22Rv1 (cell line): ENCODE measurements at regions not wholly inside any gene's neighbourhood (a gene's known extent, or its start where the extent isn't known, plus 50 kb on each side); places are given as distances from the start of the nearest gene placed in this dataset.

Experiments used
- H3K27ac ChIP-seq: fragments of 450-650 bp; 2 replicates; pipeline ENCODE4 v1.5.1; 2017
- ZFX ChIP-seq: fragments of 450-650 bp; IDR thresholded peaks from 2 replicates; pipeline ENCODE4 v1.6.1; 2017; ENCODE audit warnings: antibody characterized with exemption, borderline replicate concordance
- TF ChIP-seq, protein P1 (sequence below): fragments of 450-650 bp; IDR thresholded peaks from 2 replicates; pipeline ENCODE4 v1.5.1; 2017; ENCODE audit warnings: mild to moderate bottlenecking

DNA sequence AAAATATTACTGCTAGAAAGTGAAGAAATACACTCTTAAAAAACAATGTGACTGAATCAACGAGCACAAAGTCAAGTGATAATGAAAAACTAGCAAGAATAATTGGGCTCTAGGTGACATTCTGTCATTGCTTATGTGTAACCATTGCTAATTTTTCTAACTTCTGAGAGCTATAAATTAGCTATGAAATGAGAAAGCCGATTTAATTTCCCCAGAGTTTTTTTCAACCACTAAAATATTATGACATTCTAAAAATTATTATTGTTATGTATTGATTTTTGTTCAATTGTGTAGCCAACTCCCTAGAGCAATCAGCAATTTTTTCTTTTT, 458.6 kb upstream of the ATXN8OS start:
- no peak overlapping the region for H3K27ac ChIP-seq
- TF ChIP-seq, protein P1, sequence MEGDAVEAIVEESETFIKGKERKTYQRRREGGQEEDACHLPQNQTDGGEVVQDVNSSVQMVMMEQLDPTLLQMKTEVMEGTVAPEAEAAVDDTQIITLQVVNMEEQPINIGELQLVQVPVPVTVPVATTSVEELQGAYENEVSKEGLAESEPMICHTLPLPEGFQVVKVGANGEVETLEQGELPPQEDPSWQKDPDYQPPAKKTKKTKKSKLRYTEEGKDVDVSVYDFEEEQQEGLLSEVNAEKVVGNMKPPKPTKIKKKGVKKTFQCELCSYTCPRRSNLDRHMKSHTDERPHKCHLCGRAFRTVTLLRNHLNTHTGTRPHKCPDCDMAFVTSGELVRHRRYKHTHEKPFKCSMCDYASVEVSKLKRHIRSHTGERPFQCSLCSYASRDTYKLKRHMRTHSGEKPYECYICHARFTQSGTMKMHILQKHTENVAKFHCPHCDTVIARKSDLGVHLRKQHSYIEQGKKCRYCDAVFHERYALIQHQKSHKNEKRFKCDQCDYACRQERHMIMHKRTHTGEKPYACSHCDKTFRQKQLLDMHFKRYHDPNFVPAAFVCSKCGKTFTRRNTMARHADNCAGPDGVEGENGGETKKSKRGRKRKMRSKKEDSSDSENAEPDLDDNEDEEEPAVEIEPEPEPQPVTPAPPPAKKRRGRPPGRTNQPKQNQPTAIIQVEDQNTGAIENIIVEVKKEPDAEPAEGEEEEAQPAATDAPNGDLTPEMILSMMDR = no peak
- TF ChIP-seq ZFX = no peak

DNA sequence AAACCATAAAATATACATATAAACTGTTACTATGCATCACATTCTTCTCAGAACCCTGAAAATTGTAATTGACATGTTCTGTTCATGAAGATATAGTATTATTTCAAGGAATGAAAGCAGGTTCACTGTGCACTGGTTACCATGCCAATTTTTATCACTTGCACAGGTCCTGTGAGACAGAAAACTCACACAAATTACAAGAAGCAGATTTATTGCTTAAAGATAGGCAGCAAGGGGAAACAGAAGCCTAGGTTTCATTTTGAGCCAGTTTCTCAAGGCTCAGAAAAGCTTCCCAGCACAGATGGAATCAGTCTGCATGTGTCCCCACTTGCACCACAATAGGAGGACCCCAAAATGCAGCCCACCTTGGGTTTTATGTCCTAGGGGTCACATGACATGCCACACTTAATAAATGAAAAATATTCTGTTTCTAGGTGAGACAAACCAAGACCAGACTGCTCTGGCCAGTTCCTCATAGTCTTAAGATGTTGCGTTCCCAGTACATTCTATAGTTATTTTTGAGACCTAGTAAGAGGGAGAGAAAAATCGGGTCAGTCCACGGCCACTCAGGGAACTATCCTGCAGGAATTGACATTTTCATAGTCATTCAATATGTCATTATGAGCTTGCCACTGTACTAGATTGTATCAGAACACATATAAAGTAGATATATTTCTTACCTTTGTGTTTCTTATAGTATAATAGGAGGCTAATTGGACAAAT, 459.1 kb upstream of the ATXN8OS start:
- TF ChIP-seq ZFX = no peak
- TF ChIP-seq, protein P1 = no peak
- no peak overlapping the region for H3K27ac ChIP-seq

DNA sequence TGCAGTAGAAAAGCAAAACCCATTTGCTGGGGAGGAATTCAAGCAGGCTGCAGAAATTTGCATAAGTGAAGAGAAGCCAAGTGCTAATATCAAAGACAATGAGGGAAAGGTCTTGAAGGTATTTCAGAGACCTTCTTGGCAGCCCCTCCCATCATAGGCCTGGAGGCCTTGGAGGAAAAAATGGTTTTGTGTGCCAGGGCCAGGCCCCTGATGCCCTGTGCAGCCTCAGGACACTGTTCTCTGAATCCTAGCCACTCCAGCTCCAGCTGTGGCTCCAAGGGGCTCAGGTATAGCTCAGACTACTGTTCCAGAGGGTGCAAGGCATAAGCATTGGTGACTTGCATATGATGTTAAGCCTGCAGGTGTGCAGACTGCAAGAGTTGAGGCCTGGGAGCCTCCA, 463.2 kb upstream of the ATXN8OS start:
- TF ChIP-seq, protein P1 = no peak
- no peak for TF ChIP-seq ZFX
- H3K27ac ChIP-seq = no peak overlapping the region

DNA sequence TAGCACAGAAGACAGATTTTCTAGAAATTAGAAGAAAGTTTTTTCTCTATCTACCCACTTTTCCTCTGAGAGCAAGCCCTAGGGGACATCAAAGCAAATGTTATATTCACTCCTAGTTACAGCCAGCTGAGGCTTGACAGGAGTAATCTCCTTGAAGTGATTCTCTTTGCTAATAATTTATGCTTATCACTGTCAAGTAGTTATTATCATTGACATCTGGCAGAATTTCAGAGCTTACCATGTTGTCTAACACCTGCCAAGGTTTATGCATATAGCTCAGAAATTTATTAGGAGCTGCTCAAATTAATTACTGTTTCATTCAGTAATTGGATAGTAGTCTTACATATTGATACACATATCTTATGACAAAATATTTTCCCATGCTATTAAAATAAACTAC, 465.9 kb upstream of the ATXN8OS start:
- no peak overlapping the region for H3K27ac ChIP-seq
- TF ChIP-seq, protein P1 = no peak
- TF ChIP-seq ZFX = no peak

DNA sequence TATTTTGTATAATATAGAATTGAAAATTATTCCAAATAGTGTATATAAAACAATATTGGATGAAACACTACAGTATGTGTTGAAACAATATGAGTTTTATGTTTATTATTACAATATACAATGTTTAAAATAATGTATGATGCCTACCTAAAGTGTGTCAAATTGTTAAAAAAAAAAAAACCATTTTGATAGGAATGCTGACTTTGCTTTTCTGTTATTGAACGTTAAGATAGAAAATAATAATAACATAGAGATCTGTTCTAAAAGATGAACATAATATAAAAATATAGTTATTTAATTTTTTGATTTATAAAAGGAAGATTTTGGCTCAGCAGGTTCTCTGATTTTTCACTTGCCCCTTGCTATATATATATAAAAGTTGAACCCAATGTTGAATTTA, 474.6 kb upstream of the ATXN8OS start:
- no peak overlapping the region for H3K27ac ChIP-seq
- no peak for TF ChIP-seq ZFX
- TF ChIP-seq, protein P1 = no peak

DNA sequence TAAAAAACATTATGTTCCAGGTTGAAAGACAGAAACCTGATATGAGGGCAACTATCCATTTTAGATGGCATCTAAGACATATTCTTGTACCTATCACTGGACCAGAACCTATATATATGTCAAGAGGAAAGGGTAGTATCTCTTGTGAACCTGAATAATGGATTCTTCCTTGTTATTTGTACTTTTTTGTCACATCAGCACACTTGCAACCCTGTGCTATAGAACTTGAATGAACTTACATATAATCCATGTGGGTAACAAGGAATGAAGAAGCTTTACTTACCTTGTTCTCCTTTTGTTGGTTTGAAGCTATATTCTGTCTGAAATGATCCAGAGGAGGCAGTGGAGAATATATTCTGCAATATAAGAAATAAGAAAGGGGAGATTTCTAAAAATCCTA, 483.7 kb upstream of the ATXN8OS start:
- TF ChIP-seq, protein P1 = no peak
- no peak for TF ChIP-seq ZFX
- H3K27ac ChIP-seq = no peak overlapping the region

DNA sequence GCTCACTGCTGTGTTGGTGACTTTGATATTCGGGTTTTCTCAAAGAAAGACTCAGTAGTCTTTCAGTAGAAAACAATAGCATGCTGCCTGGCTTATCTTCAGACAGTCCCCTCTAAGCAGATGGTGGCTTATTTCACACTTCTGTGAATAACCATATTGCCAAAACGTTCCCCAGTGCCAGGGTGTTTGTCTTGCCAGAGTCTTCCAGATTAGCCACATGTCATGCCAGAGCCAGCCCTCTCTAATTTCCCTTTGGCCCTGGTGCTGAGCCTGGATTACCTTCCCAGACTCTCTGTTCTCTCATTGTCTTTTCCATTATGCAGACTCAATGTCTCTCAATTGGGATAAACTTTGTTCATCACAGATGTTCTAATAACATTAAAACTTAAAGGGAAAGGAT, 488.0 kb upstream of the ATXN8OS start:
- H3K27ac ChIP-seq = no peak overlapping the region
- TF ChIP-seq, protein P1 = no peak
